Mucosa of rectum (tissue), 2 donors: ENCODE measurements at regions not wholly inside any gene's neighbourhood (a gene's known extent, or its start where the extent isn't known, plus 50 kb on each side); places are given as distances from the start of the nearest gene placed in this dataset.

Experiments used
- H3K27ac ChIP-seq, 2 donors: one replicate each; pipeline ENCODE4 v1.7.0; 2013; ENCODE audit warnings: inconsistent platforms in 2 of 2, low read depth in 2 of 2, low read length in 2 of 2
- H3K27me3 ChIP-seq, 2 donors: one replicate each; pipeline ENCODE4 v1.7.0; 2013; ENCODE audit warnings: low read length in 2 of 2; ENCODE audit not compliant: control insufficient read depth in 2 of 2, insufficient read depth in 2 of 2
- H3K36me3 ChIP-seq, 2 donors: one replicate each; pipeline ENCODE4 v1.7.0; 2013; ENCODE audit warnings: low read length in 2 of 2; ENCODE audit not compliant: control insufficient read depth in 2 of 2, insufficient read depth in 2 of 2
- H3K4me1 ChIP-seq, 2 donors: one replicate each; pipeline ENCODE4 v1.7.0; 2013; ENCODE audit warnings: low read length in 2 of 2, mild to moderate bottlenecking in 1 of 2; ENCODE audit not compliant: control insufficient read depth in 2 of 2, insufficient read depth in 2 of 2
- H3K4me3 ChIP-seq, 2 donors: one replicate each; pipeline ENCODE4 v1.7.0; 2013; ENCODE audit warnings: low read length in 2 of 2
- H3K9ac ChIP-seq, 2 donors: one replicate each; pipeline ENCODE4 v1.7.0; 2013; ENCODE audit warnings: low read length in 2 of 2, low read depth in 1 of 2, mild to moderate bottlenecking in 1 of 2
- H3K9me3 ChIP-seq, 2 donors: one replicate each; pipeline ENCODE4 v1.7.0; 2013; ENCODE audit warnings: low read length in 2 of 2; ENCODE audit not compliant: control insufficient read depth in 2 of 2
- donor health status: healthy.
- donor health status: Normal muscosa, but diverticular disease.

GRCh38 chr6:18692929-18693685 lies 306.0 kb downstream of the RNF144B start:
- no peak overlapping the region for H3K27ac ChIP-seq
- H3K9me3 ChIP-seq, result no peaks in the 10 kb centered on the region
- H3K36me3 ChIP-seq, result no peaks in the 10 kb centered on the region
- no peak overlapping the region for H3K9ac ChIP-seq
- H3K27me3 ChIP-seq, result no peaks in the 10 kb centered on the region
- H3K4me3 ChIP-seq, result no peak overlapping the region
- H3K4me1 ChIP-seq, result no peaks in the 10 kb centered on the region

GRCh38 chr6:18693881-18694280 lies 306.7 kb downstream of the RNF144B start:
- Histone ChIP-seq H3K4me1 (no peaks in the 10 kb centered on the region), H3K9ac (no peak overlapping the region), H3K27me3 (no peaks in the 10 kb centered on the region), H3K27ac (no peak overlapping the region), H3K4me3 (no peak overlapping the region), H3K36me3 (no peaks in the 10 kb centered on the region), H3K9me3 (no peaks in the 10 kb centered on the region)

- no peak overlapping the region for H3K9ac ChIP-seq
- H3K27ac ChIP-seq, result no peak overlapping the region
- H3K4me3 ChIP-seq, result no peak overlapping the region
- no peaks in the 10 kb centered on the region for H3K36me3 ChIP-seq
- no peaks in the 10 kb centered on the region for H3K27me3 ChIP-seq
- H3K9me3 ChIP-seq, result no peaks in the 10 kb centered on the region
- H3K4me1 ChIP-seq, result no peaks in the 10 kb centered on the region
These were observed 316.4 kb downstream of the RNF144B start for GRCh38 chr6:18703546-18703945.

- Histone ChIP-seq H3K4me3 (no peak overlapping the region), H3K9me3 (no peaks in the 10 kb centered on the region), H3K4me1 (no peaks in the 10 kb centered on the region), H3K9ac (no peak overlapping the region), H3K27me3 (no peaks in the 10 kb centered on the region), H3K36me3 (no peaks in the 10 kb centered on the region), H3K27ac (no peak overlapping the region)
These were observed 320.7 kb downstream of the RNF144B start for GRCh38 chr6:18707714-18708439.

- no peak overlapping the region for H3K27ac ChIP-seq
- H3K9me3 ChIP-seq, result no peaks in the 10 kb centered on the region
- H3K27me3 ChIP-seq, result no peaks in the 10 kb centered on the region
- H3K9ac ChIP-seq, result no peak overlapping the region
- no peaks in the 10 kb centered on the region for H3K36me3 ChIP-seq
- no peaks in the 10 kb centered on the region for H3K4me1 ChIP-seq
- no peak overlapping the region for H3K4me3 ChIP-seq
These were observed 325.4 kb downstream of the RNF144B start for GRCh38 chr6:18712595-18712994.

- Histone ChIP-seq H3K4me3 (no peak overlapping the region), H3K36me3 (no peaks in the 10 kb centered on the region), H3K9me3 (no peaks in the 10 kb centered on the region), H3K4me1 (no peaks in the 10 kb centered on the region), H3K9ac (no peak overlapping the region), H3K27me3 (no peaks in the 10 kb centered on the region), H3K27ac (no peak overlapping the region)
These were observed 332.9 kb downstream of the RNF144B start for GRCh38 chr6:18720075-18720474.

GRCh38 chr6:18724056-18724455 lies 336.9 kb downstream of the RNF144B start:
- H3K9ac ChIP-seq, result no peak overlapping the region
- H3K27ac ChIP-seq, result no peak overlapping the region
- no peaks in the 10 kb centered on the region for H3K36me3 ChIP-seq
- no peaks in the 10 kb centered on the region for H3K9me3 ChIP-seq
- no peak overlapping the region for H3K4me3 ChIP-seq
- H3K4me1 ChIP-seq, result no peaks in the 10 kb centered on the region
- H3K27me3 ChIP-seq, result no peaks in the 10 kb centered on the region

GRCh38 chr6:18725449-18725848 lies 338.3 kb downstream of the RNF144B start:
- Histone ChIP-seq H3K9me3 (no peaks in the 10 kb centered on the region), H3K36me3 (no peaks in the 10 kb centered on the region), H3K27ac (no peak overlapping the region), H3K4me1 (no peaks in the 10 kb centered on the region), H3K4me3 (no peak overlapping the region), H3K27me3 (no peaks in the 10 kb centered on the region), H3K9ac (no peak overlapping the region)

GRCh38 chr6:18733921-18734550 lies 346.9 kb downstream of the RNF144B start:
- Histone ChIP-seq H3K27ac (no peak overlapping the region), H3K36me3 (no peaks in the 10 kb centered on the region), H3K9ac (no peak overlapping the region), H3K27me3 (no peaks in the 10 kb centered on the region), H3K4me3 (no peak overlapping the region), H3K9me3 (no peaks in the 10 kb centered on the region), H3K4me1 (no peaks in the 10 kb centered on the region)

- Histone ChIP-seq H3K9ac (no peak overlapping the region), H3K4me1 (no peaks in the 10 kb centered on the region), H3K36me3 (no peaks in the 10 kb centered on the region), H3K27ac (no peak overlapping the region), H3K9me3 (no peaks in the 10 kb centered on the region), H3K27me3 (no peaks in the 10 kb centered on the region), H3K4me3 (no peak overlapping the region)
These were observed 354.6 kb downstream of the RNF144B start for GRCh38 chr6:18741741-18742140.
